AG10803 (cell line): ENCODE measurements at regions not wholly inside any gene's neighbourhood (a gene's known extent, or its start where the extent isn't known, plus 50 kb on each side); places are given as distances from the start of the nearest gene placed in this dataset.

Source experiments
- DNase-seq: peaks from one replicate; pipeline ENCODE4 v3.0.0; 2010; ENCODE audit warnings: low read depth
- H3K4me3 ChIP-seq: 2 replicates; pipeline ENCODE4 v1.5.1; 2011; ENCODE audit warnings: mild to moderate bottlenecking, low read length, control low read depth
- TF ChIP-seq, protein P1 (sequence below): conservative IDR thresholded peaks from 2 replicates; pipeline ENCODE4 v1.5.1; 2011; ENCODE audit warnings: mild to moderate bottlenecking, low read length, control low read depth, inconsistent platforms

GRCh38 chr22:48138855-48139254 is 1376.4 kb downstream of the TBC1D22A start:
- H3K4me3 ChIP-seq, result no peak overlapping the region
- TF ChIP-seq, protein P1, sequence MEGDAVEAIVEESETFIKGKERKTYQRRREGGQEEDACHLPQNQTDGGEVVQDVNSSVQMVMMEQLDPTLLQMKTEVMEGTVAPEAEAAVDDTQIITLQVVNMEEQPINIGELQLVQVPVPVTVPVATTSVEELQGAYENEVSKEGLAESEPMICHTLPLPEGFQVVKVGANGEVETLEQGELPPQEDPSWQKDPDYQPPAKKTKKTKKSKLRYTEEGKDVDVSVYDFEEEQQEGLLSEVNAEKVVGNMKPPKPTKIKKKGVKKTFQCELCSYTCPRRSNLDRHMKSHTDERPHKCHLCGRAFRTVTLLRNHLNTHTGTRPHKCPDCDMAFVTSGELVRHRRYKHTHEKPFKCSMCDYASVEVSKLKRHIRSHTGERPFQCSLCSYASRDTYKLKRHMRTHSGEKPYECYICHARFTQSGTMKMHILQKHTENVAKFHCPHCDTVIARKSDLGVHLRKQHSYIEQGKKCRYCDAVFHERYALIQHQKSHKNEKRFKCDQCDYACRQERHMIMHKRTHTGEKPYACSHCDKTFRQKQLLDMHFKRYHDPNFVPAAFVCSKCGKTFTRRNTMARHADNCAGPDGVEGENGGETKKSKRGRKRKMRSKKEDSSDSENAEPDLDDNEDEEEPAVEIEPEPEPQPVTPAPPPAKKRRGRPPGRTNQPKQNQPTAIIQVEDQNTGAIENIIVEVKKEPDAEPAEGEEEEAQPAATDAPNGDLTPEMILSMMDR, result no peak

GRCh38 chr22:48138427-48138826 is 1376.0 kb downstream of the TBC1D22A start:
- TF ChIP-seq, protein P1, result no peak
- H3K4me3 ChIP-seq, result no peak overlapping the region
- DNase-seq, result no peak

More at GRCh38 chr22:48138855-48139254, 1376.4 kb downstream of the TBC1D22A start:
- no peak for DNase-seq

DNA sequence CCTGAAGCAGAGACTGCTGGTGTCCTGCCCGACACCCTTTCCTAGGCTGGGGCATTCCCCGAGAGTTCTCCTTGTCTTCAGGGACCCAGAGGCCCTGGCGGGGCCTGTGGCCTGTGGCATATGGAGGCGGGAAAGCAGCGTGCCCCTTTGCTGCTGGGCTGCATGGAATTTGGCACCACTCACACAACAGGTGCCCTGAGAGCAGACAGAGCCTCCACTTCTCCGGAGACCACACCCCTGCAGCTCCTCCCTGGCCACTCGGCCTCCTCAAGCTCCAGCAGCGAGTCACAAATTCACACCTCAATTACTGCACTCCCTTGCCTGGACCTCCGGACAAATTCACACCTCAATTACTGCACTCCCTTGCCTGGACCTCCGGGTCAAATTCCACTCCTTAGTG is 1375.2 kb downstream of the TBC1D22A start:
- TF ChIP-seq, protein P1, result no peak
- H3K4me3 ChIP-seq, result no peak overlapping the region
- DNase-seq, result no peak

GRCh38 chr22:48135592-48135991 is 1373.1 kb downstream of the TBC1D22A start:
- DNase-seq, result no peak
- TF ChIP-seq, protein P1, result no peak

GRCh38 chr22:48125416-48125815 is 1363.0 kb downstream of the TBC1D22A start:
- no peak for DNase-seq
- TF ChIP-seq, protein P1, result no peak
- H3K4me3 ChIP-seq, result no peak overlapping the region

More at GRCh38 chr22:48135592-48135991, 1373.1 kb downstream of the TBC1D22A start:
- no peak overlapping the region for H3K4me3 ChIP-seq

- no peak for DNase-seq
- TF ChIP-seq, protein P1, result no peak
- no peak overlapping the region for H3K4me3 ChIP-seq
Observed at GRCh38 chr22:48121984-48122383, 1359.5 kb downstream of the TBC1D22A start.

DNA sequence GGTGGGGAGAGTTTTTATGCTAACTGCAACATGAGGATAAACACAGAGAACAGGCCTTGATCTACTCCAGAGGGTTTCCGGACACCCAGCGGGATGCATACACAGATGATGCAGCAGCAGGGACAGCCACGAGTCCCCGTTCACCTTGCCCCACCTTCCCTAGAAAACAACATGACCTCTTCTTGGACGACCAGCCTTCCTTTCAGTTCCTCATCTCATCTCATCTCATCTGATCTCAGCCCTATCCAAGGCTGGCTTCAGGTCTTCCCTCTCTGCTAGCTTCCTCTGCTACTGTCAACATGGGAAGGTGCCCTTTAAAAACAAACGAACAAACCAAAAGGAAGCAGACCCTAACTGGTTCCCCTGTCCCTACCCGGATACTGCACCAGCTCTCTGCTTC is 1356.2 kb downstream of the TBC1D22A start:
- TF ChIP-seq, protein P1, result no peak
- no peak for DNase-seq
- H3K4me3 ChIP-seq, result no peak overlapping the region
